Vagina (tissue), 2 donors: ENCODE measurements at regions not wholly inside any gene's neighbourhood (a gene's known extent, or its start where the extent isn't known, plus 50 kb on each side); places are given as distances from the start of the nearest gene placed in this dataset.

ENCODE experiments used
- DNase-seq, 2 donors: peaks; one replicate each; pipeline ENCODE4 v3.0.0-alpha.2; 2017; ENCODE audit errors: extremely low spot score in 2 of 2
- H3K27ac ChIP-seq: fragments of 200-600 bp; sonication (generic); one replicate; pipeline ENCODE4 v1.5.1; 2019
- H3K27me3 ChIP-seq: fragments of 200-600 bp; sonication (generic); one replicate; pipeline ENCODE4 v1.5.1; 2019
- H3K36me3 ChIP-seq, 2 donors: fragments of 200-600 bp; sonication (generic); one replicate each; pipeline ENCODE4 v1.5.1; 2017 to 2019
- H3K4me1 ChIP-seq: fragments of 200-600 bp; sonication (generic); one replicate; pipeline ENCODE4 v1.5.1; 2019
- H3K4me3 ChIP-seq, 2 donors: fragments of 200-600 bp; sonication (generic); 1 replicate in 1 of 2; 2 replicates in 1 of 2; pipeline ENCODE4 v1.5.1; 2016 to 2019
- H3K9me3 ChIP-seq: fragments of 200-600 bp; sonication (generic); one replicate; pipeline ENCODE4 v1.5.1; 2019
- CTCF ChIP-seq, 3 experiments: fragments of 450-650 bp in 2 of 3; fragments of 200-600 bp in 1 of 3; sonication (generic) in 1 of 3; IDR thresholded peaks; one replicate each; pipeline ENCODE4 v1.5.1; 2017 to 2019; ENCODE audit warnings: antibody characterized with exemption in 3 of 3, mild to moderate bottlenecking in 2 of 3, moderate library complexity in 2 of 3
- POLR2A ChIP-seq, 2 donors: fragments of 450-650 bp; IDR thresholded peaks; one replicate each; pipeline ENCODE4 v1.6.1; 2017; ENCODE audit warnings: antibody characterized with exemption in 2 of 2, mild to moderate bottlenecking in 2 of 2, moderate library complexity in 2 of 2
- POLR2AphosphoS5 ChIP-seq, 2 donors: sonication (generic); formaldehyde crosslinking; IDR thresholded peaks; one replicate each; pipeline ENCODE4 v1.9.0; 2017; ENCODE audit warnings: antibody characterized with exemption in 2 of 2, mild to moderate bottlenecking in 2 of 2, low read depth in 1 of 2; ENCODE audit not compliant: insufficient read depth in 1 of 2
- intact Hi-C: fragments of 100-400 bp; cut with DNase I; formaldehyde crosslinking; loops from one replicate; pipeline ENCODE4 v1.15.1; 2023

GRCh38 chr14:87797001-87797400 lies 196.0 kb downstream of the GALC start:
- H3K36me3 ChIP-seq = no peaks in the 10 kb centered on the region
- intact Hi-C loops = no loop called here
- DNase-seq = no peak
- H3K4me3 ChIP-seq = no peak overlapping the region
- TF ChIP-seq CTCF (IDR thresholded peaks at IDR 0.05) (no peak), POLR2AphosphoS5 (IDR thresholded peaks at IDR 0.05; ENCODE audit: insufficient read depth in 1 of 2, low read depth in 1 of 2) (no peak), POLR2A (IDR thresholded peaks at IDR 0.05) (no peak)
- no peaks in the 10 kb centered on the region for H3K27me3 ChIP-seq
- no peak overlapping the region for H3K27ac ChIP-seq
- no peaks in the 10 kb centered on the region for H3K9me3 ChIP-seq
- no peaks in the 10 kb centered on the region for H3K4me1 ChIP-seq

GRCh38 chr14:87794561-87794960 lies 198.4 kb downstream of the GALC start:
- no peaks in the 10 kb centered on the region for H3K9me3 ChIP-seq
- no peak overlapping the region for H3K27ac ChIP-seq
- no peak for TF ChIP-seq CTCF (IDR thresholded peaks at IDR 0.05)
- TF ChIP-seq POLR2A (IDR thresholded peaks at IDR 0.05) = no peak
- no peak for TF ChIP-seq POLR2AphosphoS5 (IDR thresholded peaks at IDR 0.05; ENCODE audit: insufficient read depth in 1 of 2, low read depth in 1 of 2)
- no peak overlapping the region for H3K4me3 ChIP-seq
- no peaks in the 10 kb centered on the region for H3K27me3 ChIP-seq
- no peaks in the 10 kb centered on the region for H3K4me1 ChIP-seq
- DNase-seq = no peak
- intact Hi-C loops = no loop called here
- no peaks in the 10 kb centered on the region for H3K36me3 ChIP-seq

GRCh38 chr14:87785897-87786296 lies 207.1 kb downstream of the GALC start:
- H3K27me3 ChIP-seq = no peaks in the 10 kb centered on the region
- no peak overlapping the region for H3K27ac ChIP-seq
- intact Hi-C loops = no loop called here
- no peaks in the 10 kb centered on the region for H3K36me3 ChIP-seq
- DNase-seq = no peak
- TF ChIP-seq POLR2AphosphoS5 (IDR thresholded peaks at IDR 0.05; ENCODE audit: insufficient read depth in 1 of 2, low read depth in 1 of 2) (no peak), POLR2A (IDR thresholded peaks at IDR 0.05) (no peak), CTCF (IDR thresholded peaks at IDR 0.05) (no peak)
- H3K9me3 ChIP-seq = no peaks in the 10 kb centered on the region
- no peaks in the 10 kb centered on the region for H3K4me1 ChIP-seq
- no peak overlapping the region for H3K4me3 ChIP-seq

GRCh38 chr14:87784386-87784785 lies 208.6 kb downstream of the GALC start:
- intact Hi-C loops = no loop called here
- DNase-seq = no peak
- no peak overlapping the region for H3K4me3 ChIP-seq
- no peaks in the 10 kb centered on the region for H3K27me3 ChIP-seq
- no peaks in the 10 kb centered on the region for H3K9me3 ChIP-seq
- no peaks in the 10 kb centered on the region for H3K36me3 ChIP-seq
- TF ChIP-seq CTCF (IDR thresholded peaks at IDR 0.05) = no peak
- no peak for TF ChIP-seq POLR2AphosphoS5 (IDR thresholded peaks at IDR 0.05; ENCODE audit: insufficient read depth in 1 of 2, low read depth in 1 of 2)
- no peak for TF ChIP-seq POLR2A (IDR thresholded peaks at IDR 0.05)
- no peak overlapping the region for H3K27ac ChIP-seq
- no peaks in the 10 kb centered on the region for H3K4me1 ChIP-seq

GRCh38 chr14:87783071-87783470 lies 209.9 kb downstream of the GALC start:
- Histone ChIP-seq H3K9me3 (no peaks in the 10 kb centered on the region), H3K27ac (no peak overlapping the region), H3K27me3 (no peaks in the 10 kb centered on the region), H3K36me3 (no peaks in the 10 kb centered on the region), H3K4me1 (no peaks in the 10 kb centered on the region), H3K4me3 (no peak overlapping the region)
- DNase-seq = no peak
- TF ChIP-seq CTCF (IDR thresholded peaks at IDR 0.05) = no peak
- no peak for TF ChIP-seq POLR2A (IDR thresholded peaks at IDR 0.05)
- TF ChIP-seq POLR2AphosphoS5 (IDR thresholded peaks at IDR 0.05; ENCODE audit: insufficient read depth in 1 of 2, low read depth in 1 of 2) = no peak
- intact Hi-C loops = no loop called here
